ENCODE measurements at regions not wholly inside any gene's neighbourhood (a gene's known extent, or its start where the extent isn't known, plus 50 kb on each side); places are given as distances from the start of the nearest gene placed in this dataset.
A peak's percentile ranks its signal among the peaks of the same experiment; 100 is the strongest.

DNA sequence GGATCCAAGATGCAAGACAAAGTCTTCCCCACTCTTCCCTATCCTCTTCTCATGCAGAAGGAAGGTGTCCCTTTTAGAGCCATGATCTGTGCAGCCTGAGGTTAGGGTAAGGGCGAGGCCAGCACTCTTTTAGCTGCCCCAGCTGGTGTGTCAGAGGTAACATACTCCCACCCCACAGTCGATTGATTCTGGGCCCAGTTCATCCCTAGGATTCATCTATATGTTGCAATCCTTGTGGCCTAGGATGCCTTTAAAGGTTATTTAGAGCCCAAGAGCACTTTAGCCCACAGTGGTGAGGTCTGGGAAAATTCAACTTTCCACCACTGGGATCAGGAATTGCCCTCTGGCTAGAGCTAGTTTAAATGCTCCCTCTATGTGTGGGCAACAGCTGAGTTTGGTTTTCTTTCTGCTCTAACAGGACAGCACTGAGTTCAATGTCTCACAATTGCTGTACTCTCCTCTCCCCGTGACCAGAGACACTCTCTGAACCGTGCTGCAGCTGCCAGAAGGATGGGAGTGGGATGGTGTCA lies 201.3 kb upstream of the SERP2 start:
- Histone ChIP-seq H3K4me1 (ENCODE audit: control insufficient read depth, extremely low read depth, insufficient read depth, low read length) (peaks cover 4% of the 10 kb centered on the region), H3K36me3 (ENCODE audit: control insufficient read depth, insufficient read depth, low read length) (no peaks in the 10 kb centered on the region), H3K4me2 (ENCODE audit: extremely low read depth, insufficient read depth, low read length) (no peak overlapping the region), H4K20me1 (ENCODE audit: control insufficient read depth, extremely low read depth, insufficient read depth, low read length) (no peaks in the 10 kb centered on the region), H3K27ac (ENCODE audit: insufficient read depth, low read length) (no peak overlapping the region), H3K9me3 (ENCODE audit: control insufficient read depth, insufficient read depth, low read depth, low read length) (no peaks in the 10 kb centered on the region), H3K79me2 (ENCODE audit: control insufficient read depth, insufficient read depth, low read length) (no peaks in the 10 kb centered on the region), H2AFZ (ENCODE audit: low read length) (no peak overlapping the region), H3K9ac (ENCODE audit: insufficient read depth, low read length) (no peak overlapping the region), H3K27me3 (ENCODE audit: control insufficient read depth, insufficient read depth, low read length) (no peaks in the 10 kb centered on the region), H3K4me3 (replicated peaks in 1 of 4; ENCODE audit: control extremely low read depth in 1 of 4, insufficient read depth in 1 of 4, low read depth in 3 of 4, low read length in 4 of 4) (no peak overlapping the region)
- no peak for DNase-seq (ENCODE audit: low read depth in 2 of 2)
- no peak for TF ChIP-seq EZH2 (IDR thresholded peaks at IDR 0.05; ENCODE audit: low read length, missing control alignments)
- TF ChIP-seq, protein P1, sequence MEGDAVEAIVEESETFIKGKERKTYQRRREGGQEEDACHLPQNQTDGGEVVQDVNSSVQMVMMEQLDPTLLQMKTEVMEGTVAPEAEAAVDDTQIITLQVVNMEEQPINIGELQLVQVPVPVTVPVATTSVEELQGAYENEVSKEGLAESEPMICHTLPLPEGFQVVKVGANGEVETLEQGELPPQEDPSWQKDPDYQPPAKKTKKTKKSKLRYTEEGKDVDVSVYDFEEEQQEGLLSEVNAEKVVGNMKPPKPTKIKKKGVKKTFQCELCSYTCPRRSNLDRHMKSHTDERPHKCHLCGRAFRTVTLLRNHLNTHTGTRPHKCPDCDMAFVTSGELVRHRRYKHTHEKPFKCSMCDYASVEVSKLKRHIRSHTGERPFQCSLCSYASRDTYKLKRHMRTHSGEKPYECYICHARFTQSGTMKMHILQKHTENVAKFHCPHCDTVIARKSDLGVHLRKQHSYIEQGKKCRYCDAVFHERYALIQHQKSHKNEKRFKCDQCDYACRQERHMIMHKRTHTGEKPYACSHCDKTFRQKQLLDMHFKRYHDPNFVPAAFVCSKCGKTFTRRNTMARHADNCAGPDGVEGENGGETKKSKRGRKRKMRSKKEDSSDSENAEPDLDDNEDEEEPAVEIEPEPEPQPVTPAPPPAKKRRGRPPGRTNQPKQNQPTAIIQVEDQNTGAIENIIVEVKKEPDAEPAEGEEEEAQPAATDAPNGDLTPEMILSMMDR (conservative IDR thresholded peaks at IDR 0.05 in 1 of 2, IDR thresholded peaks at IDR 0.05 in 1 of 2; ENCODE audit: low read depth in 1 of 2, low read length in 2 of 2): no peak

DNA sequence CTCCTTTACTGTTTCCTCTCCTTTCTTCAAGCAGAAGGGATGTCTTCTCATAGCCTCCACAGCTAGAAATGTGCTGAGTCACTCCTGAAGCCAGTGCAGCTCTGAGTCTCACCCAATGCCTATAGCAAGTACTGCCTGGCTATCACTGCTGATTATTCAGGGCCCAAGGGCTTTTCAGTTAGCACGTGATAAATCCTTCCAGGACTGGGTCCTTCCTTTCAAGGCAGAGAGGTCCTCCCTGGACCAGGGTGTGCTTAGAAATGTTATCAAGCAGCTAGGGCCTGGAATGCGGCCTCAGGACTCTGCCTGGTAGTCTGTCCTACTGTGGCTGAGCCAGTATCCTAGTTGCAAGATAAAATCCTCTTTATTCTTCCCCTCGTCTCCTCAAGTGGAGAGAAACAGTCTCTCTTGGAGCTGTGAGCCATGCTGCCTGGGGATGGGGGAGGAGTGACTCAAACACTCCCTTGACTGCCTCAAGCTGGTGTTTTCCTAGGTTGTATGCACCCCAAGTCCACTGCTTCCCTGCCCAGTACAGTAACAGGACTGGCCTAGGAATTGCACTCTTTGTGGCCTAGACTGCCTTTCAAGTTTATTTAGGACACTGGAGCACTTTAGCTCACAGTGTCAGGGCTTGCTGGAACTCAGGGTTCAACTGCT lies 198.7 kb upstream of the SERP2 start:
- Histone ChIP-seq H3K36me3 (ENCODE audit: control insufficient read depth, insufficient read depth, low read length) (no peaks in the 10 kb centered on the region), H2AFZ (ENCODE audit: low read length) (peak overlapping the region; percentile 72), H3K9me3 (ENCODE audit: control insufficient read depth, insufficient read depth, low read depth, low read length) (no peaks in the 10 kb centered on the region), H3K4me3 (replicated peaks in 1 of 4; ENCODE audit: control extremely low read depth in 1 of 4, insufficient read depth in 1 of 4, low read depth in 3 of 4, low read length in 4 of 4) (no peak overlapping the region), H3K4me2 (ENCODE audit: extremely low read depth, insufficient read depth, low read length) (no peak overlapping the region), H3K79me2 (ENCODE audit: control insufficient read depth, insufficient read depth, low read length) (no peaks in the 10 kb centered on the region), H3K9ac (ENCODE audit: insufficient read depth, low read length) (no peak overlapping the region), H3K27me3 (ENCODE audit: control insufficient read depth, insufficient read depth, low read length) (no peaks in the 10 kb centered on the region), H3K4me1 (ENCODE audit: control insufficient read depth, extremely low read depth, insufficient read depth, low read length) (peaks cover 4% of the 10 kb centered on the region), H3K27ac (ENCODE audit: insufficient read depth, low read length) (peak overlapping the region; percentile 11), H4K20me1 (ENCODE audit: control insufficient read depth, extremely low read depth, insufficient read depth, low read length) (no peaks in the 10 kb centered on the region)
- peak; percentile 46 to 67 for DNase-seq (ENCODE audit: low read depth in 2 of 2)
- TF ChIP-seq EZH2 (IDR thresholded peaks at IDR 0.05; ENCODE audit: low read length, missing control alignments): no peak
- TF ChIP-seq, protein P1 (conservative IDR thresholded peaks at IDR 0.05 in 1 of 2, IDR thresholded peaks at IDR 0.05 in 1 of 2; ENCODE audit: low read depth in 1 of 2, low read length in 2 of 2): no peak

DNA sequence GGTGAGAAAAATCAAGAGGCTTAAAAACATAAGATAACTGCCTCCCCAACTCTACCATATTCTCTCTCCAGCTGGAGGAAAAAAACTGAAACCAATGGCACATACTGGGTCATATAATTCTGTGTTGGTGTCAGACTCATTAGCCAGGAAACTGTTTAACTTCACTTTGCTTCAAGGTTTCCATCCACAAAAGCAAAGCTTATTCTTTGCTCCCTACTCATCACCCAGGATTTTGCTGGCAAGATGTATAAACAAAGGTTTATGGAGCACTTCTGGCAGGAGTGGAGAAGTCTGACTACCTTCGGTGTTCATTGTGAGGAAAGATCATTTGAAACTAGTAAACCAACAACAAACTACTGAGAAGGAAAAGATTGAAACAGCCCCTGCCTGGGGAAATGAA lies 197.5 kb upstream of the SERP2 start:
- TF ChIP-seq, protein P1 (conservative IDR thresholded peaks at IDR 0.05 in 1 of 2, IDR thresholded peaks at IDR 0.05 in 1 of 2; ENCODE audit: low read depth in 1 of 2, low read length in 2 of 2): no peak
- no peak for TF ChIP-seq EZH2 (IDR thresholded peaks at IDR 0.05; ENCODE audit: low read length, missing control alignments)
- Histone ChIP-seq H3K27ac (ENCODE audit: insufficient read depth, low read length) (no peak overlapping the region), H3K79me2 (ENCODE audit: control insufficient read depth, insufficient read depth, low read length) (no peaks in the 10 kb centered on the region), H3K4me1 (ENCODE audit: control insufficient read depth, extremely low read depth, insufficient read depth, low read length) (peaks cover 4% of the 10 kb centered on the region), H3K36me3 (ENCODE audit: control insufficient read depth, insufficient read depth, low read length) (no peaks in the 10 kb centered on the region), H3K27me3 (ENCODE audit: control insufficient read depth, insufficient read depth, low read length) (no peaks in the 10 kb centered on the region), H3K4me3 (replicated peaks in 1 of 4; ENCODE audit: control extremely low read depth in 1 of 4, insufficient read depth in 1 of 4, low read depth in 3 of 4, low read length in 4 of 4) (no peak overlapping the region), H3K9ac (ENCODE audit: insufficient read depth, low read length) (no peak overlapping the region), H3K4me2 (ENCODE audit: extremely low read depth, insufficient read depth, low read length) (no peak overlapping the region), H2AFZ (ENCODE audit: low read length) (no peak overlapping the region), H4K20me1 (ENCODE audit: control insufficient read depth, extremely low read depth, insufficient read depth, low read length) (no peaks in the 10 kb centered on the region), H3K9me3 (ENCODE audit: control insufficient read depth, insufficient read depth, low read depth, low read length) (no peaks in the 10 kb centered on the region)
- no peak for DNase-seq (ENCODE audit: low read depth in 2 of 2)

Measured in fibroblast of lung (primary cell).